ENCODE measurements at regions not wholly inside any gene's neighbourhood (a gene's known extent, or its start where the extent isn't known, plus 50 kb on each side); places are given as distances from the start of the nearest gene placed in this dataset.

GRCh38 chr13:106958621-106959048, 390.7 kb upstream of the ARGLU1 start:
- peak; percentile 36 for DNase-seq (ENCODE audit: low spot score)

GRCh38 chr13:106942563-106942962, 374.6 kb upstream of the ARGLU1 start:
- peak; percentile 20 for DNase-seq (ENCODE audit: low spot score)

- no peak for DNase-seq (ENCODE audit: low spot score)
These were observed 373.8 kb upstream of the ARGLU1 start for GRCh38 chr13:106941779-106942178.

DNA sequence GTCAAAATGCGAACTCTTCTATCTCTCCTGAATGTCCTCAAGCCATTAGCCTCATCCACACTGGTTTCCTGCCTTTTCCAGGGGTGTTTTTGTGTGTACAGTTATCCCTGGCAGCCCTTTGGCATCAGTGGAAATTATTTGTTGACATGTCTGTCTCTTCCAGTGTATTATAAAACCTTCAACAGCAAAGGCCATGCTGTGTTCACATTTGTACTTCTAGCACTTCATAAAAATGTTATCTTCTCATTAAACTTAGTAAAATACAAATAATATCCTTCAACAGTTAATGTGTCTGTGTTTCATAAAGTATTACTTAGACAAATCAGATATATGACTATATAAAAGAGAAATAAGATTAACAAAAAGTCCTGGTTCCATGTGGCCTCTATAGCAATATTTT, 359.5 kb upstream of the ARGLU1 start:
- no peak for DNase-seq (ENCODE audit: low spot score)

GRCh38 chr13:106922384-106922783, 354.4 kb upstream of the ARGLU1 start:
- DNase-seq (ENCODE audit: low spot score) = no peak

DNA sequence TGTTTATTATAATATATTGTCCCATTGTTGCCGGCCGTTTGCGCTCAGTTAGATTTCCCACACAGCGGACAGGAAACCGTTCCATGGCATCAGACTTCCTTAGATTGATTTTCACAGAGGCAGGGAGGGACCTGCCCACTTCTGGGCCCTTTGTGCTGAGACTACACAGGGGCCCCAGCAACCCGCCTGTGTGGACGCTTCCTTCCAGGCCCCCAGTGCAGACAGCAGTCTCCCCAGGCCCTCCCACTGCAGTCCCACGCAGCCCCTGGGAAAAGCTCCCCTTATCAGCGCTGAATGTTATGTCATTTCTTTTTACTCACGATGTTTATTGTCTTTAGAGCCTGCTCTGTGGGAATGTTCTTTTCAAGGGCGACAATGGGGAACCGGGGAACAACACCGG, 351.7 kb upstream of the ARGLU1 start:
- DNase-seq (ENCODE audit: low spot score) = no peak

DNA sequence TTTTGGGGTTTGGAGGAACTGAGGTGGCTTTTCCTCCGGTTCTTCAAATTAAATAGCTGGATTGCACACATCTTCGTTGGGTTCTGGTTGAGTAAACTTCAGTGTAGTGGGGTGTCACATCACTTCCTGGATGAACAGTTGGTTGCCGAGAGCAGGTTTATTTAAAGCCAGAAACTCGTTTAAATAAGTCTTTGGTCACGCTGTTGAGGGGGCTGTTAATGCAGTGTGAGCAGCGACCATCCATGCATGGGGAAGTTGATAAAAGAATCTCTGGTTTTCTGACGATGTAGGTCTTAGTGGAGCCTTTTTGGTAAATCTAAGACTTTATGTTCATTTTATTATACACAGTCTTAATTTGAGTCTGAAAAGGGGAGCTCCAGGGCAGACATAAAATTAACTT, 351.2 kb upstream of the ARGLU1 start:
- peak; percentile 48 for DNase-seq (ENCODE audit: low spot score)

DNA sequence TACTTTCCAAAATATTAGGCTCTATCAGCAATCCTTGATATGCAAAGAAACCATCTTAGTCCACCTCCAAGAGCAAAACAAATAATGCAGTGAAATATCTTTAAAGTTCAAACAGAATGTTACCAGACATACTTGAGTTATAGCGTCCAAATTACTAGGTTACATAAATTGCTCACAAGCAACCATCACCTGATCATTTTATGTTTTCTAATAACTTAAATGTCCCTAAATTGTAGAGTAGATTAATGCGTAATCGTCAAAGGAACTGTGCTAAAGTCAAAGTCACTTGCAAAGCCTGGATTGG, 350.6 kb upstream of the ARGLU1 start:
- no peak for DNase-seq (ENCODE audit: low spot score)

DNA sequence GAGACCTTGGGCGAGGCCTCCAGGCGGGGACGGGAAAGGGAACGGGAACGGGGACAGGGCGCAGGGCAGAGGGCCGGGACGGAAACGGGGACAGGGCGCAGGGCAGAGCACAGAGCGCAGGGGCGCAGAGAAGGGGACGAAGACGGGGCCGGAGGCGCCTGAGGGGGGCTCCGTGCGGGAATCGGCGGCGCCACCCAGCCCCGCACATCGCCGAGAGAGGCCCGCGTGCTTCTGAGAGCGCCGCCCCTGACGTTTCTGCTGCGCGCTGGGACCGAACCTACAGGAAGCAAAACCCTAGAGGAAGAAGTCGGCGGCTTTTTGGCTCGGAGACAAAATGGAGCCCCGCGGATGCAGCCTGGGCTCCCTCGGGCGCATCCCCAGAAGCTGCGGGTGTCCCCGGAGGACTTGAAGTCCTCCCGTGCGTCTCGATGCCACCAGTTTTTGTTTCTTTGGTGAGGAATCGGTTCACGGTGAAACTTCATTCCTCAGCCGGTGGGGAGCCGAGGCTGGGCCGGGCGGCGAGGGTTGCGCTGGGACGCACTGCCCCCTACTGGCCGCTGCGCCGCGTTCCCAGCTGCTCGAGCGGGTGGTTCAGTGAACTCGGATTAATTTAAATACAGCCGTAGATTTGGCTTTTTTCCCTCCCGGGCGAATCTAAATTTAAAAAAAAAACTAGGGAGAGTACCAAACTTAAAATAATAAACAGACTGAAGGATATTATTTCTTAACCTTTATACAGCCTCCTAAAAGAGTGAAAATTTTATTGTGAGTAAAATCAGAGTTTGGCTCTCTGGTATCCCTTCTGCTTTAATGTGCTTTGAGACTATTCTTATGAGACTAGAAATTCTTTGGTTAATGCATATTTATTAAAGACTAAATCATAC, 350.0 kb upstream of the ARGLU1 start:
- peak; percentile 74 for DNase-seq (ENCODE audit: low spot score)

DNA sequence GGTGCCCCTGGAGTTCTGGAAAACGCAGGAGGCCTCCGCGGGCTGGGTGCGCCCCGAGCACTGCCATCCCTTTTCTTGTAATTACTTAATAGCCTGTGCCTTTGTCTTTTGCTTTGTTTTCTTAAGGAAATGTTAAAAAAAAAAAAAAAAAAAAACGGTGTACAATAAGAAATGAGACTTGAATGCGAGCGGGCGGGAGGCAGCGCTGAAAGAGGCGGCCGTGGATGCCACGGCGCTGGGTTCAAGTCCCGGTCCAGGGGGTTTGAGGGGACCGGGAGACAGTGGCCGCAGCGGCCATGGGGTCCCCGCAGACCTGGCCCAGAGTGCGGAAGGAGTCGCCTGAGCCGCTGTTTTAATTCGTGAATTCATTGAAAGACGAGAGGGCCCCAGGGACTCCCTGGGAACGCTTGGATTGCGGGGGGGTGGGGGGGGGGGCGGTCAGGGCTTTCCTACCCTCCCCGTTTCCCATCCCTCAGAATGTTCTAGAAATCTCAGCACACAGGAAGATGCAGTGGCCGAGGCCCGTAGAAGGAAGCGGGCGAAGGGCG, 349.2 kb upstream of the ARGLU1 start:
- DNase-seq (ENCODE audit: low spot score) = no peak

DNA sequence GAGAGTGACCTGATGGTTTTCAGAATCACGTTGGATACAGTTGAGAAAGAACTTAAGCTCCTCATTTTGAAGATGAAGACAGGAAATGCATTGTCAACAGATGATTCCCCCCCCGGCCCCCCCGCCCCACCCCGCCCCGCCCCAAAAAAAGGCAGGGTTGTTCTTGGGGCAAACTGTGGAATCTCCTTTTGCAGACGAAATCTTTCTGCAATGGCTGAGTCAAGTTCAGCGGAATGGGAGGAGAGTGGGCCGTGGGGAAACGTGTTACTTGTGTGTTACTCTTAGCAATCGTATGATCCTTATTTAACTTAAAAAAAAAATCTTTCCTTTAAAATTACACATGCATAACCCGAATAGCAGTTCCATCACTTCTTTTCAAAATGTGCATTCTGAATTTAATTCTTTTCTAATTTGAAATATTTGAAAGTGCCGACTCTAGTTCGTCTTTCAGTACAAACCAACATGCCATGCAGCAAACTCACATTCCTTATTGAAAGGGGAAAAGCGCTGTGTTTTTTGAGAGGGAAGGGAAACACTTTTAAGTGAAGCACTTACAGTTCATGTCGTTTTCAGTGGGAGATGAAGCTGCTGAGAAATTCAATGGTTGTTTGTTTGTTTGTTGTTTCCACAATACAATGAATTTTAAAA, 348.5 kb upstream of the ARGLU1 start:
- no peak for DNase-seq (ENCODE audit: low spot score)

- DNase-seq (ENCODE audit: low spot score) = no peak
These were observed 347.2 kb upstream of the ARGLU1 start for GRCh38 chr13:106915146-106915545.

DNA sequence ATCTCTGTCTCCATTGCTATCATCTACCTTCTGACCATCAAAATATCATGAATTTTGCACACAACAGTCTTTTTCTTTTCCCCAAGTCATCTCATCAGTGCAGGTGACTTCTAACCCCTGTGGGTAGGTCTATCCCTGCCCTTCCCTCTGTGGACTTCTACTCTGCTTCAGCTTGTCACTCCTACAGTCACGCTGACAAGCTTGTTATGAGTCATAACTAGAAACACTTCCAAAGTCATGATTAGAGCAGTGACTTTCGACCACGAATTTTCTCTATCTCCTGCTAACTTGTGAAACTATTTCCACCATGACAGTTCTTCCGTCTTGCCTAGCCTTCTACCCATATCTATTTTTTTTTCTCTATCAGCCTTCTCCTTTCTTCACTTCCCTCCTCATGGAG, 343.7 kb upstream of the ARGLU1 start:
- peak; percentile 31 for DNase-seq (ENCODE audit: low spot score)

DNA sequence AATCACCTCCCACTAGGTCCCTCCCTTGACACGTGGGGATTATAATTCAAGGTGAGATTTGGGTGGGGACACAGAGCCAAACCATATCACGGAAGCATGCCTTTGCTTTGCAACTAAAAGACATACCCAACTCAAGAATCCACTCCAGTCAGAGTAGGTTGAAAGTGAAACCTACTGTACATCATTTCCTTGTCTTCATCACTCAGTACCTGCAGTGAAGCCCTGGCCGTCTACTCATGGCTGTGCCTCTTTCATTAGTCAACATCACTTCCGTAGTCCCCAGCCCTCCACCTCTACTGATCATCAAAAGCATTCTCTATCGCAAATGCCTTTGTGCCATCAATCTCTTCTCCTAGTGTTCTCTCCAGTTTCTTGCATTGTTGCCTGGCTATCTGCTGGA, 343.1 kb upstream of the ARGLU1 start:
- no peak for DNase-seq (ENCODE audit: low spot score)

DNA sequence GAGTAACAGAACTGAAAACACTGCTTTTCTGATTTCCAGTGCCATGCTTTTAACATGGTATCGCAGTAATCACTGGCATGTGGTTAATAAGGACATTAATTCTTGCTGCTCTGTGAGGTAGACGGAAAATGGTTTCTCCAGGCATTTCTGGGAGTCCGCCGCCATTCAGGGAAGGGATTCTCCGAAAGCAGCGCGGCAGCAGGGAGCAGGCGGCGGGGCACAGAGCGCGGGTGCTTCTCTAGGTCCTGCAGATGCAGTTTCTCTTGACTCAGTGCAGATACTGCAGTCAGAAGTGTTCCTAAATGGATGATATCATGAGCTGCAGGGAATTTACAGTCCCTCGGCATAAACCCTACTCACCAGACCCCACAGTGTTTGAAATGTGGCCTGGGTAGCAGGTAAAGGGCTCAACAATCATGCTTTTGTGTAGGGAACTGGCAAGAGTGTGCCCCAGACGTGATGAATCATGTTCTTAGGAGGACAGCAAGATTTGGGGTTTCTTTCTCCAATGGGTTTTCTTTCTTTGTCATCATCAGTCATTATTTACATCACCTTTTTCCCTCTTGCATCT, 338.6 kb upstream of the ARGLU1 start:
- DNase-seq (ENCODE audit: low spot score) = no peak

GRCh38 chr13:106905380-106906162, 337.6 kb upstream of the ARGLU1 start:
- no peak for DNase-seq (ENCODE audit: low spot score)

DNA sequence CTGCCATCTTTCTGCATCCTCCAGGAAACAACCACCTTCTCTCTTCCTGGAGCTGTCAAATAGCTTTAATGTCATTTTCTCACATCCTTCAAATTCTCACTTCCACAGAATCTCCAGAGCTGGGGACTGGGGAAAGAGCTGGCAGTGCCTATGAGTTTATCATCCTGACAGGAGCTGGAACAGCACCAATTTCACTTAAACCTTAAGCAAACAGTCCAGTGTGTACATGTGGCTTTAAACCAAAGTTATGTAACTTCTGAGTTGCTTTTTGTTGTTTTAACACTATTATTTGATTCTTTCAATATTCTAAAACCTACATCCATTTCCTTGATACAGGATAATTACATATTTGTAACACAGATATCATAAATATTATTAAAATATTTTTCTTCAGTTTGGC, 331.5 kb upstream of the ARGLU1 start:
- no peak for DNase-seq (ENCODE audit: low spot score)

- no peak for DNase-seq (ENCODE audit: low spot score)
These were observed 330.3 kb upstream of the ARGLU1 start for GRCh38 chr13:106898231-106898630.

GRCh38 chr13:106888148-106888547, 320.2 kb upstream of the ARGLU1 start:
- DNase-seq (ENCODE audit: low spot score) = no peak

GRCh38 chr13:106887686-106888085, 319.7 kb upstream of the ARGLU1 start:
- no peak for DNase-seq (ENCODE audit: low spot score)

DNA sequence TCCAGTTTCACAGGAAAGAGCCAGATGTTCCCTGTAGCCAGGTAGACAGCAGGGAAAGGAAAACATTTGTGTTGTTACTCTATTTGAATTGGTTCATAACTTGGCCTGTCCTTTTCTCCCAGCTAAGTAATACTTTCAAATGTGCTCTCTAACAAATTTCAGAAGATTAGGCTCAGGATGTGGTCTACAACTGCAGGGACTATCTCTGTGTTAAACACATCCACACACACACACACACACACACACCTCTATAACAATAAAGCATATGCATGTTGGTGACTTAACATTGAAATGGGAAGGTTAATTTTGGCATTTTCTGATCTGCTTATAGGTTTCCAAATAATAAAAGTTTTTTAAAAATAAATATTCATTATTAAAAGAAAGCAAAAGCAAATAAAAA, 316.0 kb upstream of the ARGLU1 start:
- no peak for DNase-seq (ENCODE audit: low spot score)

DNA sequence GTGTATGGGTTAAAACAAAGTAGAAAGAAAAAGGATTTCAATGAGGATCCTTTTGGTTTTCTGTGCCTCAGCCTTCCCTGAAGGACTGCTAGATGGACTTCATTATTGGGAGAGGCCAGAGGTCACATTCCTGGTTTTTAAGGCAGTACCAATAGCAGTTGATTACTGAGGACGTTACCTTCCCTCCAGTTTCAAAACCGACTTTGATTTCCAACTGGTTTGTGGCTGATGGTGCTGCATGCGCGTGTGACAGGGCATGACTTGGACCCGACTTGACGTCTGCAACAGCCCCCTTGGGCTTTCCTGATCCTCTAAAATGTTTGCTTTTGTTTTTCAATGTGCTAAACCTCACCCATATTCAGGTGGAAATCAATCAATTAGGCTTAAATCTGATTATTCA, 314.3 kb upstream of the ARGLU1 start:
- no peak for DNase-seq (ENCODE audit: low spot score)
